ENCODE measurements at regions not wholly inside any gene's neighbourhood (a gene's known extent, or its start where the extent isn't known, plus 50 kb on each side); places are given as distances from the start of the nearest gene placed in this dataset.

GRCh38 chr7:133132906-133133305 is 51.0 kb upstream of the CHCHD3 start:
- H3K4me1 ChIP-seq, result no peaks in the 10 kb centered on the region
- no peak for DNase-seq
- TF ChIP-seq POLR2A (IDR thresholded peaks at IDR 0.05) (no peak), CTCF (IDR thresholded peaks at IDR 0.05) (no peak)
- no peaks in the 10 kb centered on the region for H3K27me3 ChIP-seq
- no peak overlapping the region for H3K4me3 ChIP-seq
- no peak overlapping the region for H3K27ac ChIP-seq
- no peaks in the 10 kb centered on the region for H3K9me3 ChIP-seq
- no peaks in the 10 kb centered on the region for H3K36me3 ChIP-seq

GRCh38 chr7:133134810-133135209 is 52.9 kb upstream of the CHCHD3 start:
- H3K4me1 ChIP-seq, result no peaks in the 10 kb centered on the region
- TF ChIP-seq POLR2A (IDR thresholded peaks at IDR 0.05), result no peak
- TF ChIP-seq CTCF (IDR thresholded peaks at IDR 0.05), result no peak
- no peaks in the 10 kb centered on the region for H3K36me3 ChIP-seq
- no peak overlapping the region for H3K4me3 ChIP-seq
- no peaks in the 10 kb centered on the region for H3K27me3 ChIP-seq
- no peak overlapping the region for H3K27ac ChIP-seq
- no peak for DNase-seq
- H3K9me3 ChIP-seq, result no peaks in the 10 kb centered on the region

GRCh38 chr7:133135451-133135850 is 53.6 kb upstream of the CHCHD3 start:
- H3K9me3 ChIP-seq, result no peaks in the 10 kb centered on the region
- no peak overlapping the region for H3K4me3 ChIP-seq
- no peak overlapping the region for H3K27ac ChIP-seq
- H3K4me1 ChIP-seq, result no peaks in the 10 kb centered on the region
- DNase-seq, result no peak
- no peaks in the 10 kb centered on the region for H3K36me3 ChIP-seq
- H3K27me3 ChIP-seq, result no peaks in the 10 kb centered on the region
- TF ChIP-seq POLR2A (IDR thresholded peaks at IDR 0.05) (no peak), CTCF (IDR thresholded peaks at IDR 0.05) (no peak)

GRCh38 chr7:133139350-133139749 is 57.5 kb upstream of the CHCHD3 start:
- no peak overlapping the region for H3K27ac ChIP-seq
- H3K27me3 ChIP-seq, result no peaks in the 10 kb centered on the region
- DNase-seq, result no peak
- no peak overlapping the region for H3K4me3 ChIP-seq
- TF ChIP-seq POLR2A (IDR thresholded peaks at IDR 0.05), result no peak
- TF ChIP-seq CTCF (IDR thresholded peaks at IDR 0.05), result peak in 1 of 6 experiments; percentile 6
- no peaks in the 10 kb centered on the region for H3K9me3 ChIP-seq
- no peaks in the 10 kb centered on the region for H3K4me1 ChIP-seq
- H3K36me3 ChIP-seq, result no peaks in the 10 kb centered on the region

- no peak for TF ChIP-seq CTCF (IDR thresholded peaks at IDR 0.05)
- TF ChIP-seq POLR2A (IDR thresholded peaks at IDR 0.05), result no peak
- Histone ChIP-seq H3K27ac (no peak overlapping the region), H3K4me3 (no peak overlapping the region), H3K36me3 (no peaks in the 10 kb centered on the region), H3K4me1 (no peaks in the 10 kb centered on the region), H3K9me3 (no peaks in the 10 kb centered on the region), H3K27me3 (no peaks in the 10 kb centered on the region)
- DNase-seq, result no peak
Observed at GRCh38 chr7:133139801-133140200, 57.9 kb upstream of the CHCHD3 start.

- H3K4me1 ChIP-seq, result no peaks in the 10 kb centered on the region
- H3K36me3 ChIP-seq, result no peaks in the 10 kb centered on the region
- TF ChIP-seq POLR2A (IDR thresholded peaks at IDR 0.05) (no peak), CTCF (IDR thresholded peaks at IDR 0.05) (no peak)
Observed at GRCh38 chr7:133140994-133141595, 59.2 kb upstream of the CHCHD3 start.

More at GRCh38 chr7:133140994-133141595, 59.2 kb upstream of the CHCHD3 start:
- DNase-seq, result no peak
- no peaks in the 10 kb centered on the region for H3K27me3 ChIP-seq
- no peak overlapping the region for H3K27ac ChIP-seq
- no peak overlapping the region for H3K4me3 ChIP-seq
- no peaks in the 10 kb centered on the region for H3K9me3 ChIP-seq
